GM10248 (cell line): ENCODE measurements at regions not wholly inside any gene's neighbourhood (a gene's known extent, or its start where the extent isn't known, plus 50 kb on each side); places are given as distances from the start of the nearest gene placed in this dataset.

ENCODE experiments used
- CTCF ChIA-PET: fragments of 300-600 bp; sonication (Branson Sonifier 250); formaldehyde crosslinking; extraction: SDS; loops from one replicate; lab custom pipeline; 2021; ENCODE audit warnings: antibody characterized with exemption; lab: Yijun Ruan, JAX
- POLR2A ChIA-PET: fragments of 350-650 bp; sonication (Branson Sonifier 250); formaldehyde crosslinking; extraction: SDS; loops from one replicate; lab custom pipeline; 2020; ENCODE audit warnings: antibody characterized with exemption; lab: Yijun Ruan, JAX
- DNase-seq: peaks from one replicate; pipeline ENCODE4 v3.0.0; 2012; ENCODE audit errors: extremely low spot score
- CTCF ChIP-seq: IDR thresholded peaks from 2 replicates; pipeline ENCODE4 v1.5.1; 2012; ENCODE audit warnings: mild to moderate bottlenecking, low read depth; ENCODE audit errors: extremely low read depth, missing control alignments, control extremely low read depth

GRCh38 chr3:106341586-106342162 lies 472.9 kb upstream of the CBLB start:
- no peak for TF ChIP-seq CTCF
- POLR2A ChIA-PET, result no interaction called here
- no peak for DNase-seq
- CTCF ChIA-PET, result no interaction called here

DNA sequence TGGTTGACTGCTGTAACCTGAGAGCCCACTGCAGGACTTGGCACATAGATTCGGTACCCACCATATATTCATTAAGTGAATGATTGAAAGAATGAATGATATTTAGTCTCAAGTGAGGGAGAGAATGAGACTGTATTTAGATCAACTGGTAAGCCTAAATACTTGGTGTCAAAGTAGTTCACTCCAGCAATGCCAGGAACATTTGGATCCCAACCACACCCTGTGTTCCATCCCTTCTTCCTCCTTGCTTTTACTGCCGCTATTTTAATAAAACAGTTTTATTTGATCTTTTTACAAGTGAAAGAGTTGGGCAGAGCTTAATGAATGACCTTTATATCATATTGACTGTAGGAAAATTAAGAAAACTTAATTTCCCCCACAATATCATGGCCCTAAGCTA lies 473.6 kb upstream of the CBLB start:
- CTCF ChIA-PET, result no interaction called here
- POLR2A ChIA-PET, result no interaction called here
- TF ChIP-seq CTCF, result no peak
- DNase-seq, result no peak

- POLR2A ChIA-PET, result no interaction called here
- CTCF ChIA-PET, result no interaction called here
- no peak for TF ChIP-seq CTCF
- DNase-seq, result no peak
These were observed 475.0 kb upstream of the CBLB start for GRCh38 chr3:106343811-106344210.

DNA sequence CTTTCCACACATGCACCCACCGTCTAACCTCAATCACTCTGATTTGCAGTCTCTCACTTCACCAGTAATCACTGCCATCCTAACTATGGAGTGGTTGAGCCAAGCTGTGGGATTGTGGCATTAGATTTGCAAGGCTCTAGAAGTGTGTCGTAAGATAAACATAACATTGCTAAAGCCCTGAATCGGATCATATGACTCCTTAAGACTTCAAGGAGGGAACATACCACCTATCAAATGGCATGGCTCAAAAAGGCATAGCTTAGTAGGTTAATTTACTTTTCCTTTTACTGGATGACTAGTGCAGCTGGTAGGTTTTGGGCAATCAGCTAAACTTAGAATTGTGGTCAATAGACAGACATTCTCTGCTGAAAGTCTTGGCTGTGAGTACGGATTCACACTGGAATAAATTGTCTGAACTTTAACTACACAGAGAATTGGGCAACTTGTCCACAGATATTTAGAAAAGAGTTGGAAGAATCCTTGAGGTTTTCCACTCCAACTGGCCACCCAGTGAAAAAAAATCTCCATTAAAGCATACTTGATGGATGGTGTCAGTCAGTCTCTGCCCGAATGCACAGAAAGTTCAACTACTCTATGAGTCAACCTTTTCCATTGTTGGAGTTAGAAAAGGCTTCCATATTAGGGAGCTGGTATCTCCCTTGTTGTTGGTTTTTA lies 476.7 kb upstream of the CBLB start:
- no peak for TF ChIP-seq CTCF
- no peak for DNase-seq
- ChIA-PET CTCF (interaction anchor here (0.7 to 1.5 kb wide), 3 partner anchors 11 to 29 kb away, joined by 3 to 5 read pairs (median 3); no protein-coding TSS in a partner anchor), POLR2A (no interaction called here)

- ChIA-PET CTCF (no interaction called here), POLR2A (no interaction called here)
- no peak for TF ChIP-seq CTCF
- no peak for DNase-seq
These were observed 478.5 kb upstream of the CBLB start for GRCh38 chr3:106347350-106347749.

- POLR2A ChIA-PET, result no interaction called here
- CTCF ChIA-PET, result interaction anchor here (1.1 to 2.8 kb wide), 4 partner anchors 8 to 267 kb away, joined by 3 to 9 read pairs (median 4); no protein-coding TSS in a partner anchor
- TF ChIP-seq CTCF, result no peak
- DNase-seq, result no peak
These were observed 479.4 kb upstream of the CBLB start for GRCh38 chr3:106348139-106348690.
